H1 (cell line): ENCODE measurements at regions not wholly inside any gene's neighbourhood (a gene's known extent, or its start where the extent isn't known, plus 50 kb on each side); places are given as distances from the start of the nearest gene placed in this dataset.

ENCODE experiments used
- CTCF ChIA-PET: fragments of 300-600 bp; sonication (Branson Sonifier 250); formaldehyde crosslinking; loops from one replicate; lab custom pipeline; 2021; ENCODE audit not compliant: partially characterized antibody; lab: Charles Lee
- POLR2A ChIA-PET: fragments of 300-600 bp; sonication (Branson Sonifier 250); formaldehyde crosslinking; loops from one replicate; lab custom pipeline; 2021; ENCODE audit warnings: inconsistent platforms; ENCODE audit not compliant: partially characterized antibody; lab: Charles Lee
- DNase-seq, 2 experiments: peaks; one replicate each; pipeline versions ENCODE4 v3.0.0 to v3.0.0-alpha.2; 2010 to 2022; ENCODE audit warnings: low spot score in 2 of 2, low read depth in 1 of 2, mixed read lengths in 1 of 2
- FAIRE-seq: peaks from 2 replicates; lab custom pipeline; 2011; peaks lifted over from hg19 to GRCh38; lab: Jason Lieb, UNC
- H2AFZ ChIP-seq: 2 replicates; pipeline ENCODE4 v1.8.1; 2012; ENCODE audit warnings: low read length, inconsistent platforms
- H2AK5ac ChIP-seq: 2 replicates; pipeline ENCODE4 v1.6.1; 2013; ENCODE audit warnings: low read depth, low read length
- H2BK120ac ChIP-seq: replicated peaks from 2 replicates; pipeline ENCODE3; 2013; ENCODE audit warnings: low read depth, low read length, inconsistent platforms
- H2BK12ac ChIP-seq: 2 replicates; pipeline ENCODE4 v1.6.1; 2013; ENCODE audit warnings: low read depth, low read length
- H2BK15ac ChIP-seq: 2 replicates; pipeline ENCODE4 v1.6.1; 2013; ENCODE audit warnings: low read length
- H2BK20ac ChIP-seq: 2 replicates; pipeline ENCODE4 v1.6.1; 2013; ENCODE audit warnings: low read length
- H2BK5ac ChIP-seq: 2 replicates; pipeline ENCODE4 v1.6.1; 2013; ENCODE audit warnings: low read depth, low read length
- H3K14ac ChIP-seq: 2 replicates; pipeline ENCODE4 v1.6.1; 2013; ENCODE audit warnings: inconsistent platforms; ENCODE audit not compliant: insufficient read length
- H3K18ac ChIP-seq: 2 replicates; pipeline ENCODE4 v1.6.1; 2013; ENCODE audit warnings: low read length; ENCODE audit errors: extremely low read depth
- H3K23ac ChIP-seq: 2 replicates; pipeline ENCODE4 v1.6.1; 2013; ENCODE audit warnings: inconsistent platforms; ENCODE audit not compliant: insufficient read length
- H3K23me2 ChIP-seq: 2 replicates; pipeline ENCODE4 v1.6.1; 2013; ENCODE audit warnings: low read depth, low read length
- H3K27ac ChIP-seq: 2 replicates; pipeline ENCODE4 v1.6.1; 2011; ENCODE audit warnings: low read depth, low read length, inconsistent platforms
- H3K27me3 ChIP-seq, 4 experiments: replicated peaks in 1 of 4; 1 replicate in 1 of 4; 2 replicates in 3 of 4; pipeline versions ENCODE4 v1.6.1 to v1.8.1; 2011 to 2013; ENCODE audit warnings: low read length in 3 of 4, mild to moderate bottlenecking in 3 of 4, inconsistent platforms in 2 of 4, mixed read lengths in 2 of 4, moderate library complexity in 1 of 4; ENCODE audit not compliant: control insufficient read depth in 3 of 4, insufficient read depth in 3 of 4; ENCODE audit errors: extremely low read depth in 1 of 4
- H3K36me3 ChIP-seq, 4 experiments: 2 replicates each; pipeline versions ENCODE4 v1.6.1 to v1.8.1; 2011 to 2013; ENCODE audit warnings: mild to moderate bottlenecking in 4 of 4, low read length in 3 of 4, moderate library complexity in 2 of 4, control low read depth in 1 of 4, inconsistent platforms in 1 of 4; ENCODE audit not compliant: insufficient read depth in 4 of 4, control insufficient read depth in 2 of 4
- H3K4ac ChIP-seq: replicated peaks from 2 replicates; pipeline ENCODE3; 2013; ENCODE audit warnings: low read length, low read depth, mixed read lengths, inconsistent platforms; ENCODE audit not compliant: insufficient read length
- H3K4me1 ChIP-seq, 4 experiments: replicated peaks in 1 of 4; 1 replicate in 1 of 4; 2 replicates in 3 of 4; pipeline versions ENCODE4 v1.6.1 to v1.8.1; 2011 to 2013; ENCODE audit warnings: low read length in 3 of 4, inconsistent platforms in 2 of 4, mixed read lengths in 1 of 4; ENCODE audit not compliant: insufficient read depth in 4 of 4, control insufficient read depth in 3 of 4
- H3K4me2 ChIP-seq, 2 experiments: 2 replicates each; pipeline versions ENCODE4 v1.6.1 to v1.8.1; 2011 to 2013; ENCODE audit warnings: low read depth in 2 of 2, low read length in 2 of 2, control low read depth in 1 of 2, inconsistent platforms in 1 of 2, mild to moderate bottlenecking in 1 of 2; ENCODE audit not compliant: insufficient read depth in 1 of 2
- H3K4me3 ChIP-seq, 4 experiments: fragments of 200-600, 300-600 bp in 1 of 4; sonication (generic), shearing (Covaris generic), sonication (Bioruptor Twin) in 1 of 4; 2 replicates each; pipeline versions ENCODE4 v1.5.1 to v1.8.1; 2011 to 2016; ENCODE audit warnings: low read length in 4 of 4, low read depth in 3 of 4, control low read depth in 2 of 4, inconsistent platforms in 2 of 4, mild to moderate bottlenecking in 2 of 4, mixed read lengths in 1 of 4, moderate library complexity in 1 of 4; ENCODE audit not compliant: insufficient read depth in 2 of 4; ENCODE audit errors: extremely low read depth in 1 of 4
- H3K56ac ChIP-seq: replicated peaks from 2 replicates; pipeline ENCODE3; 2013; ENCODE audit warnings: low read depth, mild to moderate bottlenecking, mixed read lengths, low read length, inconsistent platforms; ENCODE audit not compliant: insufficient read length
- H3K79me1 ChIP-seq: 2 replicates; pipeline ENCODE4 v1.6.1; 2013; ENCODE audit warnings: low read depth, low read length, control low read depth
- H3K79me2 ChIP-seq, 2 experiments: 2 replicates each; pipeline versions ENCODE4 v1.6.1 to v1.8.1; 2012 to 2013; ENCODE audit warnings: low read length in 2 of 2, mild to moderate bottlenecking in 2 of 2, inconsistent platforms in 1 of 2; ENCODE audit not compliant: insufficient read depth in 2 of 2, control insufficient read depth in 1 of 2
- H3K9ac ChIP-seq, 4 experiments: replicated peaks in 1 of 4; 1 replicate in 1 of 4; 2 replicates in 3 of 4; pipeline versions ENCODE4 v1.6.1 to v1.8.1; 2011 to 2013; ENCODE audit warnings: low read depth in 3 of 4, low read length in 3 of 4, control low read depth in 2 of 4, mild to moderate bottlenecking in 2 of 4, moderate library complexity in 2 of 4, inconsistent platforms in 1 of 4; ENCODE audit errors: extremely low read depth in 1 of 4
- H3K9me3 ChIP-seq, 2 experiments: 2 replicates each; pipeline versions ENCODE4 v1.6.1 to v1.8.1; 2012 to 2013; ENCODE audit warnings: mild to moderate bottlenecking in 2 of 2, moderate library complexity in 2 of 2, control low read depth in 1 of 2, inconsistent platforms in 1 of 2, low read depth in 1 of 2, low read length in 1 of 2, mixed read lengths in 1 of 2; ENCODE audit not compliant: insufficient read depth in 2 of 2
- H4K20me1 ChIP-seq, 2 experiments: replicated peaks in 1 of 2; 2 replicates each; pipeline versions ENCODE3 to v1.8.1; 2011 to 2013; ENCODE audit warnings: inconsistent platforms in 2 of 2, low read length in 2 of 2, mild to moderate bottlenecking in 1 of 2; ENCODE audit not compliant: insufficient read depth in 2 of 2, control insufficient read depth in 1 of 2
- H4K5ac ChIP-seq: 2 replicates; pipeline ENCODE4 v1.6.1; 2013; ENCODE audit warnings: low read length, low read depth, mixed read lengths, inconsistent platforms; ENCODE audit not compliant: insufficient read length
- H4K8ac ChIP-seq: 2 replicates; pipeline ENCODE4 v1.8.0; 2013; ENCODE audit warnings: mild to moderate bottlenecking, moderate library complexity, low read length, inconsistent platforms; ENCODE audit not compliant: insufficient read depth; ENCODE audit errors: extremely low read depth
- H4K91ac ChIP-seq: replicated peaks from 2 replicates; pipeline ENCODE3; 2013; ENCODE audit warnings: low read length, mixed read lengths, inconsistent platforms; ENCODE audit not compliant: insufficient read length
- E2F6 ChIP-seq: IDR thresholded peaks from 2 replicates; pipeline ENCODE4 v1.6.1; 2012; ENCODE audit warnings: inconsistent platforms
- NRF1 ChIP-seq: IDR thresholded peaks from 2 replicates; pipeline ENCODE4 v1.6.1; 2011; ENCODE audit warnings: mild to moderate bottlenecking, low read depth, low read length, improper control_type of control experiment
- WGBS, 2 experiments: shearing (Covaris generic) in 1 of 2; methylation state at CpG; one replicate each; pipeline versions ENCODE4 v1.1.6 to v1.1.7; 2013 to 2015; ENCODE audit warnings: low lambda C conversion rate in 2 of 2, mixed read lengths in 2 of 2, inconsistent platforms in 1 of 2, low coverage in 1 of 2, missing lambda C conversion rate in 1 of 2; ENCODE audit not compliant: insufficient replicate concordance in 2 of 2, insufficient coverage in 1 of 2, insufficient read length in 1 of 2; ENCODE audit errors: extremely low coverage in 1 of 2, missing lambda C conversion rate in 1 of 2; 5-methylcytosine and 5-hydroxymethylcytosine counted together

- H3K56ac ChIP-seq = no peak overlapping the region
- POLR2A ChIA-PET = no interaction called here
- H3K79me1 ChIP-seq = no peaks in the 10 kb centered on the region
- H4K8ac ChIP-seq = no peak overlapping the region
- no peaks in the 10 kb centered on the region for H3K9me3 ChIP-seq
- TF ChIP-seq E2F6 (no peak), NRF1 (no peak)
- peak overlapping the region; percentile 15; the same call in 1 of the 2 replicates for H2AFZ ChIP-seq
- no peak overlapping the region for H2BK12ac ChIP-seq
- peak overlapping the region; percentile 28; the same call in 1 of the 2 replicates for H2BK5ac ChIP-seq
- H3K18ac ChIP-seq = no peak overlapping the region
- H2BK120ac ChIP-seq = no peak overlapping the region
- peaks cover 0 to 5% (median under 1%) of the 10 kb centered on the region in 4 experiments; a peak in 4 of 7 replicates for H3K4me1 ChIP-seq
- H2AK5ac ChIP-seq = no peak overlapping the region
- no peak overlapping the region for H3K4me3 ChIP-seq
- no peak overlapping the region for H3K27ac ChIP-seq
- FAIRE-seq (no peak), DNase-seq (no peak)
- H3K36me3 ChIP-seq = no peaks in the 10 kb centered on the region
- CTCF ChIA-PET = no interaction called here
- no peaks in the 10 kb centered on the region for H3K27me3 ChIP-seq
- H3K23ac ChIP-seq = no peak overlapping the region
- no peak overlapping the region for H3K4me2 ChIP-seq
- H4K20me1 ChIP-seq = no peaks in the 10 kb centered on the region
- no peaks in the 10 kb centered on the region for H3K79me2 ChIP-seq
- no peak overlapping the region for H2BK15ac ChIP-seq
- H3K23me2 ChIP-seq = no peaks in the 10 kb centered on the region
- WGBS, 2 experiments = 73% methylated on average over 2 of the region's 2 CpGs; no CpG with 5 or more reads in 1 of the 2 experiments
- H3K9ac ChIP-seq = no peak overlapping the region
- H2BK20ac ChIP-seq = no peak overlapping the region
- no peak overlapping the region for H4K5ac ChIP-seq
- H3K4ac ChIP-seq = no peak overlapping the region
- H4K91ac ChIP-seq = no peak overlapping the region
- H3K14ac ChIP-seq = no peak overlapping the region
Measured at GRCh38 chr2:220373878-220374277, 746.4 kb downstream of the SLC4A3 start.
